ENCODE measurements at regions not wholly inside any gene's neighbourhood (a gene's known extent, or its start where the extent isn't known, plus 50 kb on each side); places are given as distances from the start of the nearest gene placed in this dataset.
A peak's percentile ranks its signal among the peaks of the same experiment; 100 is the strongest.

DNA sequence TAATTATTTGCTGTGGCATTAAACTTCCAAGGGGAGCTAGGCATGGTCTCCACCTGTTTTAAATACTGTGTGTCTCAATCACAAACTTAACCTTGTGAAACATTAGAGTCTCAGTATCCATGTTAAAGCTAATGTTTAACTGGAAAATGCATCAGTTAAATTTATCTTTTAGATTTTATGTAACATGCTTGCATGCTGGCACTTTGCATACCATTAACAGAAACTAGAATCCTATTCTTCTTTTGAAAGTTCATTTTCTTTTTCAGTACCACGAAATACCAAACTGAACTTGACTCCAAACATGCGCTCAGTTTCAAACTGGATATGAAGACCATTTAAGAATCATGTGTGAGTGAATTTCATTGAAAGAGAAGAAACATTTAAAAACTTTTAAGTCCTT is 328.9 kb upstream of the SLC10A2 start:
- DNase-seq, result no peak

DNA sequence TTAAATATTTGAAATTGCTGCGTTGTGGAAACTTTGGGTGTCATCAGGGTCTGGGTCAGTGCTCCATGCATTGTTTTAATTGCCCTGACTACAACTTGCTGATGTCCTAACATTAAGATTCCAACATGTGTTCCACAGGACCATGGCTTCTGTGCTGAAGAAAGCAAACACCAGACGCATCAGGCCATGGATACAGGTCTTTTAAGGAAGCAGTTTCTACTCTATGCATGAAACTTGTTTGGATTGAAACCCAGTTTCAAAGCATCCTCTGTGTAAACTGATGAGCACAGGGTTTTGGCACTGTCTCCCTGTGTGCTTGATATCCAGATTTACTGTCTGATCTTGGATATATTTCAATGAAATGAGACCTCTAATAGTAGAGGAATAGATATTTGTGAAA is 328.4 kb upstream of the SLC10A2 start:
- DNase-seq, result no peak

DNA sequence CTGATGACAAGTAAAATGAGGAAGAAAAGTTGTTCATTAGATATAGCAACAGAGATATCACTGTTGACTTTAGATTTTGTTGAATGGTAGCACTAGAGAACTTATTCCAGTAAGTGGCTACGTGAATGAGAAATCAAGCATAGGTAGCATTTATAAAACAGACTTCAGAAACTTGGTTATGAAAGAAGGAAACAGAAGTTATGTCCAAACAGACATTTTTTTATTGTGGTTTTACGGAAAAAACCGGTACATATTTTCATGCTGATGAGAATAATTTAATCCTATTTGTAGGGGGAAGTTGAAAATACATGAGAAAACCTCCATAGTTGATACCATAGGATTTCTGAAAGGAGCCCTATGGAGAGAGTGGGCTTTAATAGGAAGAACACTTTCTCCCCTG is 325.7 kb upstream of the SLC10A2 start:
- DNase-seq, result no peak

DNA sequence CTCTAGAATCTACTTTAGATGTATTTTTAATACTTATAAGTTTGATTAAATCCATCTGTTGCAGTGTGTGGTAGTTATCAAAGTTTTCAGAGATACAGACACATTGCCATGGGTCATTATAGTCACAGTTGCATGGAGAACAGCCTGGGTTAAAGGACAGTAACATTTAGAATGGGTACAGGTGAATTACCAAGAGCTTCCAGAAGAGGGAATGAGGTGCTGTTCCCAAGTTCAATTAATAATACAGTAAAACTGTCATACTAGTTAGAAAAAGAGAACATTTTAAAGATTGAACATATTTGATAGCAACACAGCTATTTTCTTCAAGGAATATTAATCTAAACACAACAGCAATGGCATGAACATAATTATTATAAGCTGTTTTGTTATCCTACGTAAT is 322.6 kb upstream of the SLC10A2 start:
- no peak for DNase-seq

DNA sequence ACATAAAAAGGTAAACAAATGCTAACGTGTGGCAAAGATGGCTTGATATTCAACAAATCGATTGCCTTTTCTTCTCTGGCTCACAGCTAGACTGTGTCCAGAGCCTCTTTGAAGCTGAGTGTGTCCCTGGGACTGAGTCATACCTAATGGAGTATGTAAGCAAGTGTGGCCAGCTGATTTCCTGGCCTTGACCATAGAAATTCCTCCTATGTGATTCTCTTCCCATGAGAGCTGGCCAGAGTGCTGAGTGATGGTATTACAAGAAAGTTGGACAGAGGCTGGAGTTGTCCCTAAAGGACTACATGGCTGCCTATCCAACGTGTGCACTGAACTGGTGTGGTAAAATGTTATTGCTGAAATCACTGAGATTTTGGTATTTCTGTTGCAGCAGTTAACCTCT is 320.1 kb upstream of the SLC10A2 start:
- no peak for DNase-seq

DNA sequence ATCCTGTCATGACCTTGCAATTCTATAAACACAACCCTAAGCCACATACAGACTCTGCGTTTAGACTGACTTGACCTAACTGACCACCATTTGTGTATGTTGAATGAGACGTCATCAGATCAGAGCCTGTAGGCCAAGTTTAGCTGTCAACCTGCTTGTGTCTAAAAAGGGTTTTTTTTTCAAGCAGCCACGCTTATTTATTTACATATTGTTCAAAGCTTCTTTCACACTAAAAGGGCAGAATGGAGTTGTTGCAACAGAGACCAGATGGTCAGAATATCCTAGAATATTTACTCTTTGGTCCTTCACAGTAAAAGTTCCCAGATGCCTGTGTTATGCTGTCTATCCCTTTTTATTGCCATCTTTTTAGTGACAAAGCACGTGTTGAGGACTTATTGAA is 307.7 kb upstream of the SLC10A2 start:
- DNase-seq, result no peak

DNA sequence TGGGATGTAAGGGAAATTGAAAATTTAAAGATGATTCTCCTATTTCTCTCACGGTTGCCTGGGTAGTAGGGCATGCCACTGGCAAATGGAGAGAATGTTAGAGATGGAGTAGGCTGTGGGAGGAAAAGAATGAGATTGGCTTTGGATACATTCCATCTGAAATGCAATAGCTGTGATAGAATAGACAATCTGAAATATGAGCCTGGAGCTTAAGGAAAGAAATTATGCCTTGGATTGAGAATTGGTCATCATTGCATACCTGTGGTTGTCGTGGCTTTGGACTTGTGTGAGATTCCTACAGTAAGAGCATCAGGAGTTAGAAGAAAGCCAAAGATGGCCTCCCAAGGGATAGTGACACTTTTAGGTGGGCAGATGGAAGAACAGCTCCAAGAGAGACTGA is 305.1 kb upstream of the SLC10A2 start:
- DNase-seq, result no peak

DNA sequence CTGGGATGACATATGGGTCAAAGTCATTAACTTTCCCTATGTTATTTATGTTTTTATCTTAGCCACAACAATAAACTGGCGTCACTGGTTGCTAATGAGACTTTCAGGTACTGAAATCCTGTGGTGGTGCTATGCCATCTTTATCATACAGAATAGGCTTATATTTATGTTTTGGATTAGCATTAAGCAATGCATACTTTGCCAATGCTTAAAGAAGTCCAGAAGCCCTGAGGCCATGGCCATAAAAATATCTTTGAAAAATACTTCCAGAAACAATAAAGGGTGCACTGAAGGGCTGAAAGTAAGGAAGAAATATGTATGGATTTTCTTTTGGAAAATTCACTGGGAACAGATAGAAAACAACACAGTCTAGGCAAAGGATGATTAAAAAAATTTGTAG is 304.6 kb upstream of the SLC10A2 start:
- no peak for DNase-seq

DNA sequence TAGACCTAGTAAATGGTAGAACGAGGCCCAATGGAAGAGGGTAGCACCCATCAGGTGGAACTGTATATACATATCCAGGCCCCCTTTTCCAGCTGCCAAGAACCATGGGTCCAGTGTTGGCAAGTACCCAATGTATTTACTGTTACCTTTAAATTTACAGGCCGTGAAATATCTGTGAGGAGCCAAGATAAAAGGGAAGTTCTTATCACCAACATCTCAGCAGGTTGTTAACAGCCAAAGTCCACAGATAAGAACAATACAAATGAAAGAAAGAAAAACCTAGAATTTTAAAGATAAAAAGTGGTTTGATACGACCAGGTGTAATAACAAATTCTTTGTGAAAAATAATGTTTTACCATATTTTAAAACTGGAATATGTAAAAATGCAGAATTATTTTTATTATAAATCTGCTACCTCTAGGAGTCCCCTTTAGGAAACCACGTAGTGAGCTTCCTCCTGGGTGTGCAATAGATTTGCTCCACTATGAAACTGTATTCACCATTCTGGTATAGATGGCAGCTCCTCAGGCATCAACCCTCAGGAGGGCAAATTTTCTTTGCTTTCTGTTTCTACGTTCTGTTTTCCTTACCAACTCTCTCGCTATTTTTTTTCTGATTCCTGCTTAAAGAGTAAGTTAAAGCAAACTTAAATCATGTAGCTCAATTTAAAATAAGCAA is 292.2 kb upstream of the SLC10A2 start:
- no peak for DNase-seq

DNA sequence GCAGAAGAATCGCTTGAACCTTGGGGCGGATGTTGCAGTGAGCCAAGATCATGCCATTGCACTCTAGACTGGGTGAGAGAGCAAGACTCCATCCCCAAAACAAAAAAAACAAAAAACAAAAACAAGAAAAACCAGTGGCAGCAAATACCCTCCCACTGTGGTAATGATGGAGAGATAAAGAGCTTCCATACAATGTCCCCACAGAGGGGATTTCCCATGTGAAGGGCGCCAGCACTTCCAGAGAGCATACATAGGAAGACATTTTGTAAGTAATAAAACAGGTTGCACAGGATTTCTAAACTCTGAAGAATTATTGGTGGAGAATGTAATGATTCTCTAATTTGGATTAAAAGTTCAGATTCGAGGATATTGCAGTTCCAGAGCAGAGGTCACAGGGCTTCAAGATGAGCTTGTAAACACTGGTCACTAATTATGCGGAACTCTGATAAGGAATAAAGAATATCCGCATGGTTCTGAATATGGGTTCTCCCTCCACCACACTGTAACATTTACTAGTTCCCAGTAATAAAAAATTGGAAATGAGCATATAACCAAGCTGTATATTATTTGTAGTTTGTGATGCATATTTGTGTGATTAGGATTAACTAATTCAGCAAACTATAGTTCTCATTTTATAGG is 290.1 kb upstream of the SLC10A2 start:
- no peak for DNase-seq

DNA sequence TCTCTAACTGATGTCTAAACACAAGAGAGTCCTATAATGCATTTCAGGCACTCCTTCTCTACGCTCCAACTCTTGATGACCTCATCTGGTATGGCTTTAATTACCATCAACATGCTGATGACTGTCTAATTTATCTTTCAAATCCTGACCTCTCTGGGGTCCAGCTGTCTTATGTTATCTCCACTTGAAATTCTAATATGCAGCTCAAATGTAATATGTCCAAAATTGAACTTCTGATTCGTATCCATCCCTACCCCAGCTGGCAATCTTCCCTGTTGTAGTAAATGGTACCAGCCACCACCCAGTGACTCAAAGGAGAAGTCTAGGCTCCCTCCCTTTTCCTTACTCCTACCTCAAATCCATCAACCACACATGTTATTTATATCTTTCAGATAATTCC is 288.0 kb upstream of the SLC10A2 start:
- peak; percentile 20 for DNase-seq

DNA sequence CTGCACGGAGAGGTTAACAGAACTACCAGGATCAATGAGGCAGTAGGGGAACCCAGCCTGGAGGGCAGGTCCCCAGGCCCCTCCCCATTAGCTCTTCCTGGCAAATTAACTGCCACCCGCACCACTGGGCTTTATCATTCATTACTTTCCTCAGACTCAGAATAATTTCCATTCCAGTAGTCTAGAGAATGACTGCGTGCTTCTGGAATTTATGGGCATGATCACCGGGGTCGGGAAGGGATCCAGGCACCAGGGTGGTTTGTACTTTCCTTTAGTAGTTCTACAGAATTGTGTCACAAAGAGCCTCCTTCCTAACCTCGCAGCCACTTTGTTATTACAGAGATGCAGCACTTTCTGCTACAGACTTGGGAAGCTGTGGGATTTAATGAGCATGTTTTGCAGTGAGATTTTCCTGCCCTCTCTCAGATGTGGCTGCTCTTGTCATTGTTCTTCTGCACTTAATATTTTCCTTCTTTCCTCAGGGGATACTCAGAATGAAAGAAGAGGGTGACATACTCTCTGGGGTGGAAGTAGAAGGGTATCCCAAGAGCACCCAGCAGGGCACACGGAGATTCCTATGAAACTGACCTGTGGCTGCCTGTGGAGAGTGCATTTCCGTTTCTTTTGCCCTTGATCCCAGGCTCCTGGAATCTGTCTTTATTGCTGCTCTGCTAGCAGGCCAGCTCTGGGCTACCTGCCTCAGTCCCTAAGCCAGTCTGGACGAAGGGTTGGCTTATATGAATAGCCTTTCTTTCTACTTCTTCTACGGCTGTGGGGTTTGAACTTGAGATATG is 285.0 kb upstream of the SLC10A2 start:
- DNase-seq, result peak; percentile 6

DNA sequence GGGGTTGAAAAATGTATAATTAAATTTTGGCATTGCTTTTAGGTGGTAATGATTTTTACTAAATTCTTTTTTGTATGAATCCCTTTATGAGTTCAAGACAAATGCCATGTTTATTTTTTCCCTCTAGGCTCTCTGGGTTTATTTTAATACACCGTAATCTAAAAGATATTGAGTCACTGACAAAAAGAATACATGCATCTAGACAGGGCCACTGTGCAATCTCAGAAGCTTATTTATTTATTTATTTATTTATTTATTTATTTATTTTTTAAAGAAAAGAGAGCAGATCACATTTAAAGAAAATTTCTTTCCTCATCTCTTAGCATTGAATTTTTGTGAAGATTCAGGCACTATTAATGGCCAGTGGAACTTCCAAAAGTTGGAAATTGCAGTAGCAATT is 283.9 kb upstream of the SLC10A2 start:
- DNase-seq, result no peak

DNA sequence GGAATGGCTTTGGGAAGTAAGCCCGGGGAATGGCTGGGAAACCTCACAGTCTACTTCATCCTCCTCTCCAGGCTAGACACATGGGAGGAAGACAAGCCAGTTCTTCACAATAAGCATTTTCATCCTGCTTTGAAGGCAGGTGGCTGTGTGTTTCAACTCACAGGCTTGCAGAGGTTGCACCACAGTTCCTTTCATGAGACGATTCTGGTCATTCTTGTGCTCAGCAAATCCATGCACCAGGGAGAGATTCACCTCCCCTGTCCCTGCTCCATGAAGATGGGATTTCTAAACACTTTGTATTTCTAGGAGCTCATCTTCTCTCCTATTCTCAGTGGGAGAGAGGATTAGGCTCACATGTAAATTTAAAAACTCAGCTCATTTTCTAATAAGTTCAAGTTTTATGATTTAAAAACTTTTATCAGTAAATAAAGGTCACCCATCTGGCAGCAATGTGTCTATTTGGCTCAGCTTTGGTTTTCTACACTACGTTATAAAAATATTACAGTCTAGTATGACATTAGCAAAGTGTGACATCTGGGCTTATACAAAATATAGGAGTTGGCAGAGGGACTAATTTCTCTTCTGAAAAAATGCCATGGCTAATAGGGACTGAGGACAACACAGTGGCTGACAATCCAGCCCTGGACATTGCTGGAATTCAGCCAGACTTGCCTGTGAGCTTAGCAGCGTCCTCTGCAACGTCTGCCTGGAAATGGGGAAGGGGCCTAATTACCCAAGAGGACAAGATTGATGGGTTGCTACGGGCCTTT is 283.2 kb upstream of the SLC10A2 start:
- DNase-seq, result peak; percentile 85

DNA sequence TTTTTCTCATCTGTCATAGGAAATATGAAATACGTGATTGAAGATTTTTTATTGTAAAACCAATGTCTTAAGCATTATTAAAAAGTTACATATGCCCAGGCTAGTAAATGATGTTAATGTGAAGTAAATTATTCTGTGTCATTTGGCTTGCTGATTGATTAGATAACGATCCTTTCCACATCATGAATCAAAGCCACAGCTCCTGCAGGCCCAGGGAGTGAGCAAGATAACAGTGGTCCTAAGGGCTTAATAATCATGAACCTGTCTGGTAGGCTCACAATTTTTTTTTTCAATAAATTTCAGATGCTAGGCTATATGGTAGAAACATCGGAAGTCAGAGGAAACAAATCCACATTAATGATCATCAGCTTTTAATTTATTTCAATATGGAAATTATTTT is 269.0 kb upstream of the SLC10A2 start:
- DNase-seq, result no peak

DNA sequence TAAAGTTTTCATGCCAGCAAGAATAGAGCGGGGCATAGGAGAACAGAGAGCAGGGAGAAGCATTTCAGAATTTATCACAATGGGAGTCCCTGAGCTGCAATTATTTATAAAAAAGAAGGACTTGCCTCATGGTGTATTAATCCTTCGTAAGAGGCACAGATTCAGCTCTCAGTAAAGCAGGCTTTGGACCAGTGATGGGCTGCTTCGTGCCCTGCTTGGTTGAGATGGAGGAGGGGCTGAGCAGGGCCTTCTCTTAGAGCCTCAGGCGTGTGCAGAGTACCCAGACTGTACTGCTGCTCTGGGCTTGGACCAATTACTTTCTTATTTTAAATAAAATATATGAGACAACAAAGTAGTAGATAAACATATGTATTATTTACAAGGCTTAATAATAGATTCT is 265.7 kb upstream of the SLC10A2 start:
- DNase-seq, result no peak

DNA sequence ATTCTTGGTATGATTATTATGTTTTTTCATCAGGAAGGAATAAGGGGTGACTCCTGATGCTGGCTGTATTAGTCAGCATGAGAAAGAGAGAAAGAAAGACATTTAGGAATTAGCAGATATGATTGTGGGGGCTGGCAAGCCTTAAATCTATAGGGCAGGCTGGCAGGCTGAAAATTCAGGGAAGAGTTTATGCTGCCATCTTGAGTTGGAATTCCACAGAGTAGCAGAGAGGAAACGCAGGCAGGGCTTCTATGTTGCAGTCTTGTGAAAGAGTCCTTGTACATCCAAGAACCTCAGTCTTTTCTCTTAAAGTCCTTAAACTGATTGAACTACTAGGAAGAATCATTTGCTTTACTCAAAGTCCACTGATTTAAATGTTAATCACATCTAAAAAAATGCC is 262.7 kb upstream of the SLC10A2 start:
- peak; percentile 23 for DNase-seq

DNA sequence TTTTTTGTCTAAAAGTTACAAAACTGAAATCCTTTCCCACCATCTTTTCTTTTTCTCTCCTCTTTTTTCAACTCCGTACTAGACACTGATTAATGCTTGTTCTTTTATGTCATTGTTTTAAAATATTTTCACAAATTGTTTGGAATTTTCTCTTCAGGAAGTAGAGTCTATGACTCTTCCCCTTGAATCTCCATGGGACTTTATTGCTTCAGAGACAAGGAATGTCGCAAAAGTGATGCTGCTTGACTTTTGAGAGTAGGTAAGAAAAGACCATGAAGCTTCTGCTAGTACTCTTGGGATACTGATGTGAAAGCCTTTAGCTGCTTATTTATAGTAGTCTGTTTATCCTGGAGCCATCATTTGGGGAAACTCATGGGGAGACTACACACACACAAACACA is 260.1 kb upstream of the SLC10A2 start:
- DNase-seq, result no peak

DNA sequence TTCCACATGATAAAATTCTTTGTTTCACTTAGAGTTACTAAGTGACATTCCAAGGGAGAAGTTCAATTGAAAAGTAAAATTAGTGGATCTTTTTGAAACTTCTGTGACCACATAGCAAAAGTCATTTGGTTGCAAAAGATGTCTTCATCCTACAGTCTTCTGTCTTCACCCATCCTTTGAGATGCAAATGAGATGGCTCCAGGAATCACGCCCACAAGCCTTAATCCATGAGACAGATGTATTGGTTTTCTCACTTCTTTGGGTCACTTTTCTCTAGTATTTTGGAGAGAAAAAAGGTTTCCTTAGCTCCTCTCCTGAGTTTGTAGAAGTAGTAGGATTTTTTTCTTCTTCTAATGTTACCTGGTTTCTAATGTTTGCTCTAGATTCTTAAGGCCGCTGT is 259.5 kb upstream of the SLC10A2 start:
- no peak for DNase-seq

DNA sequence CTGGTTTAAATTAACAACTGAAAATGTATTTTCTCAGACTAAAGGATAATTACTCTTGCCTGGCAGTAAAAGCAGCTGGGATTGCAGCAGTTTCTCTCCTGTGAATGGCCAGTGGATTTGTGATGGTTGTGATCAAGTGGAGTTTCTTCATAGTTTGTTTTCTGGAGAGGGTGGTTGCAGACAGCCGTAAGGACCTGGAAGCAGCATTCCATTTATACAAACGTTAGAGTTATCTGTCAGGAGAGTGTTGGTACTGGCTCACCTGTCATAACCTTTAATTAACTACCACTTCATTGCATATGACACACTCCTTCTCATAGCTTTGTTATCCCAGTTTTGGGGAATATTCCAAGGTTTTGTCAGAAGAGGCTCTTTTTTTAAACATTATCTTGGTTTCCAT is 258.4 kb upstream of the SLC10A2 start:
- peak; percentile 5 for DNase-seq

DNA sequence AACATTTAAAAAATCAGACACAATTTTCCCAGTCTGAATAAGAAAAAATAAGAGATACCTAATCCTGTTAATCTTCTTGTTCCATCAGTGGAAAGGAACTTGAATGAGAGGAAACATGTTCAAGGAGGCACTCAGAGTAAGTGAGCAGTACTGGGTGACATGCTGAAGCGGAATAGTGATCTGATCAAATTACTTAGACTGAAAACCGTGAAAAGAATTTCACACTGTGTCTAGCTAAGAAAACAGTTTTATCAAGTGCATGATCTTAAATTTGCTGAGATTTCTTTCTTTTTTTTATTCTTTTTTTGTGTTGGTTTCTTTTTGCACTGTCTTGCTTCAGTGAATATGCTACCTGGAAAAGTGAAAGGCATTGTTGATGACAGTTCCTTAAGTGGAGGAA is 249.5 kb upstream of the SLC10A2 start:
- no peak for DNase-seq

DNA sequence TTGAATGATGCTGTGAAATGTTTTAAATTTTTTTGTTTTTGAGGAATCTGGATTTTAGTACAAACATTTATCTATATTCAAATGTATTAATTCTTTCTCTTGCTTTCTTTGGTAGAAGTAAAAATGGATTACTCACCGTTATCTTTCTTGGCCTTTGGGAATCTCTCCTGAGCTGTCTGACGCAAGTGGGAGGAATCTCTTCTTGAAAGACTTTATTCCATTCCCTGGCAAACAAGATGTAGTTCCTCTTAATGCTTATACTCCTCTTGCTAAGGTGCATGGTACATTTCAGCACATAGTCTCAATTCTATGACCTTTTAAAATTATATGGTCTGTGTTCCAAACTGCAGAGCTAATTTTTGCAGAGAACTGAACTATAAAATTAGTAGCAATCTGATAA is 246.2 kb upstream of the SLC10A2 start:
- no peak for DNase-seq

DNA sequence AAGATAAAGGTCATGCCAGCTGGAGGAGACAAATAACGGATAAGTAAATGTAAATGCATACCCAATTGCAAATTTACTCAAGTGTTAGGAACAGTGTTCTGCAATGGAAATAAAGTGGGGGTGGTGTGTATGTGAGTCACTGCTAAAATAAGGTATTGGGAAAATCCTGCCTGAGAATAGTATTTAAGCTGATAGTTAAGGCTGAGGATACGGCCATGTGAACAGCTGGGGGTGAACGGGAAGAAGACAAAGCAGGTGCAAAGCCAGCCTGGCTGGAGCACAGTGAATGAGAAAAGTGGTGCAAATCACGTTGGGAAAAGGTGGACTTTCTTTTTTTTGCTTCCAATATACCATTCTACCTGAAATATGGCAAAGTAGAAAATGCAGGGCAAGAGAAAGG is 242.4 kb upstream of the SLC10A2 start:
- peak; percentile 37 for DNase-seq

DNA sequence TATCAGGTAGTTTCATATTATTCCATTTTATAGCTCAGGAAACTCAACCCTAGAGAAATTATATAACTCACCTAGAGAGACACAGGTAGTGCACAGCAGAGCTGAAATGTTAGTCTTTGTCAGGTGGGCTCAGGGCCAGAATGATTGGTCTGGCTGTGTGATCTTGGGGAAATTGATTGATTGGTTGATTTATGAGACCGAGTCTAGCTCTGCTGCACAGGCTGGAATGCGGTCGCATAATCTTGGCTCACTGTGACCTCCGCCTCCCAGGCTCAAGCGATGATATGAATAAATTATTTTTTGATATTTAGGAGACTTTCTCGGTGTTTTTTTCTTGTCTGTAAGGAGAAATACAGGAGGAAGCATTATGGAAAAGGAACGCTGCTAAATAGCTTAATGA is 239.9 kb upstream of the SLC10A2 start:
- no peak for DNase-seq
